Type B pancreatic cell (in vitro differentiated cells): ENCODE measurements at regions not wholly inside any gene's neighbourhood (a gene's known extent, or its start where the extent isn't known, plus 50 kb on each side); places are given as distances from the start of the nearest gene placed in this dataset.

Source experiments
- DNase-seq: peaks from one replicate; pipeline ENCODE4 v3.0.0; 2021; ENCODE audit warnings: mixed read lengths; ENCODE audit not compliant: unreplicated experiment; ENCODE audit errors: extremely low spot score
- H3K27ac Mint-ChIP-seq: 2 replicates; pipeline ENCODE4 v1.8.0; 2021; ENCODE audit warnings: mild to moderate bottlenecking, mixed read lengths
- H3K27me3 Mint-ChIP-seq: 2 replicates; pipeline ENCODE4 v1.8.0; 2021; ENCODE audit warnings: mixed read lengths
- H3K36me3 Mint-ChIP-seq: 2 replicates; pipeline ENCODE4 v1.8.0; 2021; ENCODE audit warnings: mixed read lengths
- H3K4me1 Mint-ChIP-seq: one replicate; pipeline ENCODE4 v1.8.0; 2021; ENCODE audit warnings: mixed read lengths; ENCODE audit not compliant: unreplicated experiment
- H3K4me3 Mint-ChIP-seq: 2 replicates; pipeline ENCODE4 v1.8.0; 2021; ENCODE audit warnings: mild to moderate bottlenecking, mixed read lengths
- H3K9me3 Mint-ChIP-seq: 2 replicates; pipeline ENCODE4 v1.8.0; 2021; ENCODE audit warnings: mixed read lengths
- TF ChIP-seq, protein P1 (sequence below): fragments of 200-600 bp; sonication (generic); conservative IDR thresholded peaks from 2 replicates; pipeline ENCODE4 v1.5.0; 2021; ENCODE audit warnings: antibody characterized with exemption, mild to moderate bottlenecking

DNA sequence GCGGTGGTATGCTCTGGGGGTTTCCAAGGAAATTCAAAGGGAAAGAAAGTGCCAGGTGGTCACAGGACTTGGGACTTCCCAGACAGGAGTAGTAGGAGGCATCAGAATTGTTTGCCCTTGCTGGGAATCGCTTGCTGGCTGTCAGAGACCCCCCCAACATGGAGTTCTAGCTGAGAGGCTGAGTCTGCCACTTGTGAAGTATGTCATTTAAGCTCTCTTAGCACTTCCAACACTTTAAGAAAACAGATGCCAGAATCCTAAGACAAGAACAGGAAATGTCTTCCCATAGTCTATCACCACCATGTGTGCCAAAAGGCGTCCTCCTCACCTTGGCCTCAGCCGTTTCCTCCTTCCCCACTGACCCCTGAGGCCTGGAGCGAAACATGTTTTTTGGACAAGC, 193.8 kb upstream of the IRX3 start:
- no peak for DNase-seq
- no peak overlapping the region for H3K4me3 Mint-ChIP-seq
- H3K27ac Mint-ChIP-seq = no peak overlapping the region
- peaks cover 6% of the 10 kb centered on the region for H3K27me3 Mint-ChIP-seq
- no peaks in the 10 kb centered on the region for H3K9me3 Mint-ChIP-seq
- TF ChIP-seq, protein P1, sequence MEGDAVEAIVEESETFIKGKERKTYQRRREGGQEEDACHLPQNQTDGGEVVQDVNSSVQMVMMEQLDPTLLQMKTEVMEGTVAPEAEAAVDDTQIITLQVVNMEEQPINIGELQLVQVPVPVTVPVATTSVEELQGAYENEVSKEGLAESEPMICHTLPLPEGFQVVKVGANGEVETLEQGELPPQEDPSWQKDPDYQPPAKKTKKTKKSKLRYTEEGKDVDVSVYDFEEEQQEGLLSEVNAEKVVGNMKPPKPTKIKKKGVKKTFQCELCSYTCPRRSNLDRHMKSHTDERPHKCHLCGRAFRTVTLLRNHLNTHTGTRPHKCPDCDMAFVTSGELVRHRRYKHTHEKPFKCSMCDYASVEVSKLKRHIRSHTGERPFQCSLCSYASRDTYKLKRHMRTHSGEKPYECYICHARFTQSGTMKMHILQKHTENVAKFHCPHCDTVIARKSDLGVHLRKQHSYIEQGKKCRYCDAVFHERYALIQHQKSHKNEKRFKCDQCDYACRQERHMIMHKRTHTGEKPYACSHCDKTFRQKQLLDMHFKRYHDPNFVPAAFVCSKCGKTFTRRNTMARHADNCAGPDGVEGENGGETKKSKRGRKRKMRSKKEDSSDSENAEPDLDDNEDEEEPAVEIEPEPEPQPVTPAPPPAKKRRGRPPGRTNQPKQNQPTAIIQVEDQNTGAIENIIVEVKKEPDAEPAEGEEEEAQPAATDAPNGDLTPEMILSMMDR = no peak
- no peaks in the 10 kb centered on the region for H3K36me3 Mint-ChIP-seq
- peaks cover 32% of the 10 kb centered on the region for H3K4me1 Mint-ChIP-seq

- Mint-ChIP-seq H3K36me3 (no peaks in the 10 kb centered on the region), H3K9me3 (no peaks in the 10 kb centered on the region), H3K4me3 (no peak overlapping the region), H3K27me3 (peaks cover 6% of the 10 kb centered on the region), H3K4me1 (peaks cover 35% of the 10 kb centered on the region), H3K27ac (no peak overlapping the region)
- TF ChIP-seq, protein P1 = no peak
- DNase-seq = no peak
These were observed 193.0 kb upstream of the IRX3 start for GRCh38 chr16:54479546-54479945.

DNA sequence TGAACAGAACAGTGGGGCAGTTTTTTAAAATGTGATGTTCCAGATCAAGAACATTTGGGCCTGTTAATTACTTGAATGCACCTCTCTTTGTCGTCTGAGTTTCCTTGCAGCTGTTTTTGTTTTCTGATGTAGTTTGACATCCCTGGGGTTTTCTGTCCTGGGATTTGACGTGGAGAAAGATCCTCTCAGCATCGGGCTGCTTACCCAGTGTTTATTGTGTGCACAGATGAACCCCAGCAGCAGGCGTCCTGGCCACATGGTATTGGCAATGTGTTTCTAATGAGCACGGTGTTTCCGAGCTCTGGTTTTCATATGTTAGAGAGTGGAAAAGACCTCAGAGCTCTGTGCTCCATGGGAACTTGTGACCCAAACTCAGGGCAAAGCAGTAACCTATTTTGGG, 191.1 kb upstream of the IRX3 start:
- Mint-ChIP-seq H3K4me1 (peaks cover 28% of the 10 kb centered on the region), H3K36me3 (no peaks in the 10 kb centered on the region), H3K4me3 (no peak overlapping the region), H3K27ac (no peak overlapping the region), H3K9me3 (no peaks in the 10 kb centered on the region), H3K27me3 (peaks cover 12% of the 10 kb centered on the region)
- DNase-seq = no peak
- TF ChIP-seq, protein P1 = no peak

DNA sequence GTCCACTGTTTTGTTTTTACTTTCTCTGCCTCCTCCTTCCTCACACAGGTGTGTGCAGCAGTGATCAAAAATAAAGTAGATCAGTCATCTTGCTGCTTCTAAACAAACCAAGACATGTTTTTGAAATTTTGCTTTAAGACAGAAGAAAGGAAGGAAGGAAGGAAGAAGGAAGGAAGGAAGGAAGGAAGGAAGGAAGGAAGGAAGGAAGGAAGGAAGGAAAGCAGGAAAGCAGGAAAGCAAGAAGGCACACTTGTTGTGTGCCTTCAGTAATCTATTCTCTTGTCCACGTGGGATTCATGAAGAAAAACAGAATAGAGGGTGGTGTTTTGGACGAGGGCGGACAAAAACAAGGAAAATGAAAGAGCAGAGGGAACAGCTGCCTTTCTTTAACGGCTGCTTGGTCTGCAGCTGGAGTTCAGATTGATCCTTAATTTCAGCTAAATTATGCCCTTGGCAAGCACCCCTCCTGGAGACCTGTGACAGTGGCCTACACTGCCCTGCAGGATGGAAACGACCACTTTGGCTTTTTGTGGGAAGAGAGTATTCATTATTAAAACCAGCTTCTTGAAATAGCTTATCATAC, 188.5 kb upstream of the IRX3 start:
- Mint-ChIP-seq H3K4me3 (no peak overlapping the region), H3K4me1 (peaks cover 40% of the 10 kb centered on the region), H3K27me3 (peaks cover 24% of the 10 kb centered on the region), H3K9me3 (no peaks in the 10 kb centered on the region), H3K27ac (no peak overlapping the region), H3K36me3 (no peaks in the 10 kb centered on the region)
- DNase-seq = no peak
- TF ChIP-seq, protein P1 = no peak

DNA sequence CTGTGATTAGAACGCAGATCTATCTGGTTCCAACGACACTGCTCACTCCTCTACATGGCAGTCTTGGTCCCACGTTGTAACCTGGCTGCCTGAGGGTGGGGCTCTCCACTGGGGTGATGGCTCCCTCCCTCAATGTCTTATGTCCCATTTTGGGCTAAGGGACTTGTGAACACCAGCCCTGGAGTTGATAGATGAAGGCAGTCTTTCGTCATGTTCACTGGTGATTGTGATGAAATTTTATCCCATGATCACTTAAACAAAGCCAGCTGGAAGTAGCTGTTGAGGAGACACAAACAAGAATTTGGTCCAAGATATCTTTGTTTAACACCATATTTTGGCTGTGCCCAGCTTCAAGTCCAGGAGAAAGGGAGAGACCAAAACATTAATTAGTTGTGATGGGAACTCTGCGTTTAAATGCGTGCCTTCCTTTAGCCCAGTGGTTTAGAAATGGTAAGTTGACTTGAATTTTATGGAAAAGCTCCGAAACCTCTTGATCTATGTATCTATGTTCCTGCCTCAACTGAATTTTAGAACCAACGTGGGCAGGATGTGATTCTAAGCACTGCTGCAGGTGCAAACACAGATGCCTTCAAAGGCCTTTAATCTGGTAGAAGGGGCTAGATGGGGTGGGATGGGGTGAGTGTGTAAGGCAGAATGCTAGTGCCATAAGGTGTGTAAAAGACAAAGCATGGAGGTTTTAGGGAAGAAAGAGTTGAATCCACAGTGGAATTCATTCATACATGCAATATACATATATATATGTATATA, 186.8 kb upstream of the IRX3 start:
- peaks cover 46% of the 10 kb centered on the region for H3K4me1 Mint-ChIP-seq
- H3K36me3 Mint-ChIP-seq = no peaks in the 10 kb centered on the region
- no peak overlapping the region for H3K27ac Mint-ChIP-seq
- no peak overlapping the region for H3K4me3 Mint-ChIP-seq
- TF ChIP-seq, protein P1 = no peak
- no peak for DNase-seq
- peaks cover 24% of the 10 kb centered on the region for H3K27me3 Mint-ChIP-seq
- H3K9me3 Mint-ChIP-seq = no peaks in the 10 kb centered on the region
